ENCODE measurements at regions not wholly inside any gene's neighbourhood (a gene's known extent, or its start where the extent isn't known, plus 50 kb on each side); places are given as distances from the start of the nearest gene placed in this dataset.
"Not testable (repeated sequence)": the region's sequence is repeated elsewhere in the genome, so short reads cannot be mapped to it uniquely, and the experiment has no call there.

DNA sequence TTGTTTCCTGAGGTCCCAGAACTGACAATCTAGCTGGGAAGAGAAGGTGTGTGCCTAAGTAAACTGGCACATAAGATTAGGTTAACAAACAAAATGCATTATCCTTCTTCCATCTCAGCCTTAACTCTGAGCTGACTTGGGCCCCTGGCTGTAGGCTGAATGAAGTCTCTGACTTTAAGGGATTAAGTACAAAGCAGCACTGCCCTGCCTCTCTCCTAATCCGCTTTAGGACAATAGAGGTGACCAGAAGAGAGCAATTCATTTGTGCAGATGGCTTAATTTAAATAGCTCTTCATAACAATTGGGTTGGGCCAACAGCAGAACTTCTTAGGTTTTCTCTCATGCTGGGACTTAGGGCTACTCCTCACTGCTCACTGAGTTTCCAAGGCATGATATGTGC, 181.6 kb upstream of the SOX14 start:
- no peak for DNase-seq
- WGBS (ENCODE audit: insufficient coverage, low lambda C conversion rate) = no CpG with 5 or more reads among the region's 1 CpG
- Histone ChIP-seq H3K27ac (ENCODE audit: low read length) (no peak overlapping the region), H3K27me3 (ENCODE audit: control insufficient read depth, insufficient read depth, low read length) (no peaks in the 10 kb centered on the region), H3K9me3 (ENCODE audit: control insufficient read depth, low read depth, low read length) (peaks cover 3% of the 10 kb centered on the region), H3K4me1 (ENCODE audit: control insufficient read depth, insufficient read depth, low read length) (no peaks in the 10 kb centered on the region), H3K4me3 (ENCODE audit: low read length) (no peak overlapping the region), H3K36me3 (ENCODE audit: control insufficient read depth, insufficient read depth, low read length) (no peaks in the 10 kb centered on the region)

DNA sequence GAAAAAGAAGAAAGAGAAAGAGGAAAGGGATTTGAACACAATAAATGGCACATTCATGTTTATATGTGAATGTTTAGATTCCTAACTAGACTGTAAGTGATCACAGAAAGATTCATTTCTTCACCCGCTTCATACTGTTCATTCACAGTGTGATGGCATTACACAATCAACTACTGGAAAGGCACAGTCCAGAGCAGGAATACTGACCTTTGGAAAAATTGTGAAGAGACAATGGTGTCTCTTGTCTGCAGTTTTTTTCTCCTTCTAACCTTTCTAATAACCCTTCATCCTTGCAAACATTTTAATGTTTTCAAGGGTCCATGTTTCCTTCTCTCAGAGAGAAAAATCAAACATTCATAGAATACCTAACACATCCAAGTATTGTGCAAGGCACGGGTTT, 180.9 kb upstream of the SOX14 start:
- DNase-seq = no peak
- Histone ChIP-seq H3K4me1 (ENCODE audit: control insufficient read depth, insufficient read depth, low read length) (no peaks in the 10 kb centered on the region), H3K4me3 (ENCODE audit: low read length) (no peak overlapping the region), H3K27ac (ENCODE audit: low read length) (no peak overlapping the region), H3K9me3 (ENCODE audit: control insufficient read depth, low read depth, low read length) (peaks cover 3% of the 10 kb centered on the region), H3K27me3 (ENCODE audit: control insufficient read depth, insufficient read depth, low read length) (no peaks in the 10 kb centered on the region), H3K36me3 (ENCODE audit: control insufficient read depth, insufficient read depth, low read length) (no peaks in the 10 kb centered on the region)
- WGBS (ENCODE audit: insufficient coverage, low lambda C conversion rate) = no CpG with 5 or more reads among the region's 2 CpGs

DNA sequence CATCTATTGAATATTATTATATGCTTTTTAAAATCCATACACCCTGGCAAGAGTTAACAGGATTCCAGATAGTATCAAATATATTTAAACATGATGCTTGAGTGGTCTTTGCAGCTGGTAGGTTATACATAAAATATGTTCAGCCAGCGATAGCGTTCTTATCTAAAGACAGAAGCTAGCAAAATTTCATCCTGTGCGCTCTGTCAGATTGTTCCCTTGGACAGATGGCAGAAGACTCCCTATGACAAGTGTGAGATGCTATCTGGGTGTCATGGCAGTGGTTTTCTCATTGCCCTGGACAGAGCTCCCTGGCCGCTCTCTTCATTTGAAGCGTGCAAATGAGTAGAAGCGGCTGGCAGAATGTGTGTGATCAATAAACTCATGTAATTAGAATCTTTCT, 175.2 kb upstream of the SOX14 start:
- no CpG with 5 or more reads among the region's 6 CpGs for WGBS (ENCODE audit: insufficient coverage, low lambda C conversion rate)
- no peak overlapping the region for H3K27ac ChIP-seq (ENCODE audit: low read length)
- H3K4me1 ChIP-seq (ENCODE audit: control insufficient read depth, insufficient read depth, low read length) = no peaks in the 10 kb centered on the region
- H3K9me3 ChIP-seq (ENCODE audit: control insufficient read depth, low read depth, low read length) = no peaks in the 10 kb centered on the region
- no peaks in the 10 kb centered on the region for H3K27me3 ChIP-seq (ENCODE audit: control insufficient read depth, insufficient read depth, low read length)
- DNase-seq = no peak
- no peaks in the 10 kb centered on the region for H3K36me3 ChIP-seq (ENCODE audit: control insufficient read depth, insufficient read depth, low read length)
- H3K4me3 ChIP-seq (ENCODE audit: low read length) = no peak overlapping the region

DNA sequence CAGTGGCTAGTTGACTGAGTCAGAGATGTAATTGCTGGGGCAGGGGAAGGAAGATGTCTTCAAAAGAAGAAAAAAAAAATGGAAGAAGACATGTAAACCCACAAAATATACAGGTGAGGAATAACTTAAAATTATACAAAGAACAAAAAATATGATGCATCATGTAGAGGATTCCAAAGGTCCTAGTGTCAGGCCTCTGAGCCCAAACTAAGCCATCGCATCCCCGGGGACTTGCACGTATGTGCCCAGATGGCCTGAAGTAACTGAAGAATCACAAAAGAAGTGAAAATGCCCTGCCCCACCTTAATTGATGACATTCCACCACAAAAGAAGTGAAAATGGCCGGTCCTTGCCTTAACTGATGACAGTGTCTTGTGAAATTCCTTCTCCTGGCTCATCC, 168.7 kb upstream of the SOX14 start:
- H3K27ac ChIP-seq (ENCODE audit: low read length); H3K27me3 ChIP-seq (ENCODE audit: control insufficient read depth, insufficient read depth, low read length); DNase-seq; H3K4me3 ChIP-seq (ENCODE audit: low read length); H3K36me3 ChIP-seq (ENCODE audit: control insufficient read depth, insufficient read depth, low read length); H3K4me1 ChIP-seq (ENCODE audit: control insufficient read depth, insufficient read depth, low read length); H3K9me3 ChIP-seq (ENCODE audit: control insufficient read depth, low read depth, low read length): not testable (repeated sequence)
- WGBS (ENCODE audit: insufficient coverage, low lambda C conversion rate) = no CpG with 5 or more reads among the region's 4 CpGs

DNA sequence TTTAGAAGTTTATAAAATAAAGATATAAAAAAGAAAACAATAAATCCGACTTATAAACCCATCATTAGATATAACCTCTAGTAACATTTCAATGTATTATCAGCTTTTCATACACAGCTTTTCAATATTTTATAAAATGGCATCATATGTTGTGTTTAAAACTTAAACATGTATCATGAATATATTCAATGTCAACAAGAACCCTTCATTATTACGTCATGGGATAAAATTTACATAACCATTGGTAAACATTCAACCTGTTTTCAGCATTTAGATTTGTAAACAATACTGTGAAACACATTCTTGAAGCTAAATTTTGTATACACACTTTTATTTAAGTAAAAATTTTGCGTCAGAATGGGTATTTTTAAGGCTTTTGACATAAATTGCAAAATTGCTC, 153.4 kb upstream of the SOX14 start:
- WGBS (ENCODE audit: insufficient coverage, low lambda C conversion rate) = 80% methylated on average over 3 of the region's 3 CpGs
- H3K9me3 ChIP-seq (ENCODE audit: control insufficient read depth, low read depth, low read length) = no peaks in the 10 kb centered on the region
- H3K27ac ChIP-seq (ENCODE audit: low read length) = no peak overlapping the region
- DNase-seq = no peak
- no peaks in the 10 kb centered on the region for H3K36me3 ChIP-seq (ENCODE audit: control insufficient read depth, insufficient read depth, low read length)
- H3K27me3 ChIP-seq (ENCODE audit: control insufficient read depth, insufficient read depth, low read length) = no peaks in the 10 kb centered on the region
- H3K4me3 ChIP-seq (ENCODE audit: low read length) = no peak overlapping the region
- H3K4me1 ChIP-seq (ENCODE audit: control insufficient read depth, insufficient read depth, low read length) = no peaks in the 10 kb centered on the region

DNA sequence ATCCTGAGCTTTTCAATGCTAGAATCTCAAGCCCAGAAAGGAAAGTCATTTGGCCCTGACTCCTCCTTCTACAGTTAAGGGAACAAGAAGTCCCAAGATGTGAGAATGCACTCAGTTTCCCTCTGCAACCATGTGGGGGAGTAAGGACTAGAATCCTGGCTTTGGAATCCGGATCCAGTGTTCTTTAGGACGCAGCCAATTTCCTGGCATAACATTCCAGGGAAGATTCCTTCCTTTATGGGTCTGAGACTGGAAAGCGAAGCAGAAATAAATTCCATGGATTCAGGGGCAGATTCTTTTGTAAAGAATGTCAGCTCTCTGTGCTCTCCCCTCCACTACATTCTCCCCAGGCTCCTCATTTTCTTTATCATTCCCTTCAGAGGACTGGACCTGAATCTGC, 151.8 kb upstream of the SOX14 start:
- Histone ChIP-seq H3K36me3 (ENCODE audit: control insufficient read depth, insufficient read depth, low read length) (no peaks in the 10 kb centered on the region), H3K4me1 (ENCODE audit: control insufficient read depth, insufficient read depth, low read length) (no peaks in the 10 kb centered on the region), H3K27me3 (ENCODE audit: control insufficient read depth, insufficient read depth, low read length) (no peaks in the 10 kb centered on the region), H3K9me3 (ENCODE audit: control insufficient read depth, low read depth, low read length) (no peaks in the 10 kb centered on the region), H3K4me3 (ENCODE audit: low read length) (no peak overlapping the region), H3K27ac (ENCODE audit: low read length) (no peak overlapping the region)
- WGBS (ENCODE audit: insufficient coverage, low lambda C conversion rate) = no CpG with 5 or more reads among the region's 3 CpGs
- no peak for DNase-seq

DNA sequence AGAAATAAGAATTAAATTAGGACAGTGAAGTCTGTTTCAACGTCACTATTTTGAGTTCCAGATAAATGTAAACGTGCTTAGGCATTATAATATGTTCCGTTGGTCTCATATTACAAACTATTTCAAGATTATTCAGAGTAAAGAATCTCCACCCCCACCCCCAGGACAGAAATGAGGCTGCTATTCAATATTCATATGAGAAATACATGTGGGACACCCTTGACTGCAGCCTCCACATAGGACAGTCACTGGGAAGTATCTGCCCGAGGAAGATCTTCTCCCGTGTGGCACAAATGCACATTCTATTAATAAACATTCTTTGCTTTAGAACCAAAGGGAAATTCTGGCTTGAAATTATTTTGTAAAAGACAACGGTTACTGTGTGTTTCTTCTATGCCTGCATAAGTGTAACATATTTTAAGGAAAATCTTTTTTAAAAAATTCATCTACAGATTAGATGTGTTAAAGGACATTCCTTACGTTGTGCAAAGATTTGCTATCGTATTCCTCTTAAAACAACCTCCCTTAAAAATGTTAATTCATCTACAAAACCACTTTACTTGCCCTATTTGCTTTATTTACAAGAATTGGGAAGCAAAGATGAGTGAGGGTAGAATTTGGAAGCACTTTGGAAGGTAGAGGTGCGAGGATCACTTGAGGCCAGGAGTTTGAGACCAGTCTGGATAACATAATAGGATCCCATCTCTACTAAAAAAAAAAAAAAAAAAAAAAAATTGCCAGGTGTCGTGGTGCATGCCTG, 148.3 kb upstream of the SOX14 start:
- no peaks in the 10 kb centered on the region for H3K4me1 ChIP-seq (ENCODE audit: control insufficient read depth, insufficient read depth, low read length)
- no peaks in the 10 kb centered on the region for H3K36me3 ChIP-seq (ENCODE audit: control insufficient read depth, insufficient read depth, low read length)
- H3K27me3 ChIP-seq (ENCODE audit: control insufficient read depth, insufficient read depth, low read length) = no peaks in the 10 kb centered on the region
- H3K27ac ChIP-seq (ENCODE audit: low read length) = no peak overlapping the region
- DNase-seq = no peak
- H3K9me3 ChIP-seq (ENCODE audit: control insufficient read depth, low read depth, low read length) = no peaks in the 10 kb centered on the region
- no peak overlapping the region for H3K4me3 ChIP-seq (ENCODE audit: low read length)
- WGBS (ENCODE audit: insufficient coverage, low lambda C conversion rate) = 81% methylated on average over 3 of the region's 10 CpGs

DNA sequence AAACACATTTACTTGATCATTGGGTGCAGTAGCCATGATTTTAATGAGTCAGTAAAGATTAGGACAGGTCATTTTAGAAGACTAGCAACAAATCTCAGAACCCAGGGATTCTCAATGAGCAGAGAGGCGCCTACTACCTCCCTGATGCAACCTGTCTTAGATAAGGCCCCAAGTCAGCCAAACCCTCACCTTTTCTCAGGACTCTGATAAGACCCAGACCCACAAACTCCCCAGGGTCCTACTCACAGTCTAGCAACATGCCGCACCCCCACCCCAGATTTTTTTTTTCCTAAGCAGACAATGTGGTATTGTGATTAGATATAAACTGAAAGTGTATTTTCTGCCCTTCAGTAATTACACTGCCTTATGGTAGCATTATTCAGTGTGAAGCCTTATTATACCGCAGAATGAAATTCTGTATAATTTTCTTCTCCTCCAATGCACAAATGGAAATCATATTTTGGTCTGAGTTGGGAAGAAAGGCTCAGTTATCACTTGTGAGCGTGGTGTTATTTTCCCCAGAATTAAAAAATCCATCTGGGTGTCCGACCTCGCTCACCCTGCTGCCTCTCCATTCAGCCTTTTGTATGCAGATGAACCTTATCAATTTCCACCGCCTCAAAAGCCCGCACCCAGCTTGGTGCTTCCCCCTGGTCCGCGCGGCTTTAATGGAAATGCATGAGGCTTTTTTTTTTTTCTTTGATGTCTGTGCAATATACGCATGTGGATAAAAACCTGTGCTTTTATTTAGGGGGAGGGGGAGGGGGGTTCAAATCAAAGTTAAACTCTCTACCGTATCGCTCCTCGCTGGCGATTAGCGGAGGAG, 122.0 kb upstream of the SOX14 start:
- Histone ChIP-seq H3K27ac (ENCODE audit: low read length) (no peak overlapping the region), H3K9me3 (ENCODE audit: control insufficient read depth, low read depth, low read length) (no peaks in the 10 kb centered on the region), H3K27me3 (ENCODE audit: control insufficient read depth, insufficient read depth, low read length) (peaks cover 4% of the 10 kb centered on the region), H3K4me3 (ENCODE audit: low read length) (no peak overlapping the region), H3K36me3 (ENCODE audit: control insufficient read depth, insufficient read depth, low read length) (no peaks in the 10 kb centered on the region), H3K4me1 (ENCODE audit: control insufficient read depth, insufficient read depth, low read length) (no peaks in the 10 kb centered on the region)
- WGBS (ENCODE audit: insufficient coverage, low lambda C conversion rate) = 37% methylated on average over 2 of the region's 17 CpGs
- DNase-seq = no peak

DNA sequence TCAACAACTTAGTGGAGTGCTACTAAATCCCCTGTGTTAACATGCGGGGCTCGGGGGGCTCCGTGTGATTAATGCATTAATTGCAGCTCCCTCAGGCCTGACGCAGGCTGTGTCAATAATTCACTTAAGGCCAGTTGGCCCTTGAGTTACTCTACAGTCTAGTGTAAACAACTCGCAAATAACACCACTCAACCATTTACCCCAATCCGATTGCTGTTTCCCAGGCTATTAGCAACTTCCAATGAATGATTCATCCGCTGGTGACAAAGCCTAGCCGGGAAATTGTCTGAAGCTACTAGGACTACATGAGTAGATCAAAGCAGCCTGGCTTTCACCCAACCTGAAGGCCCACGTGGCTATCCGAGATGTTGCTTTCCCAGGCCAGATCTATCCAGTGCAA, 121.3 kb upstream of the SOX14 start:
- Histone ChIP-seq H3K4me1 (ENCODE audit: control insufficient read depth, insufficient read depth, low read length) (no peaks in the 10 kb centered on the region), H3K27ac (ENCODE audit: low read length) (no peak overlapping the region), H3K4me3 (ENCODE audit: low read length) (no peak overlapping the region), H3K36me3 (ENCODE audit: control insufficient read depth, insufficient read depth, low read length) (no peaks in the 10 kb centered on the region), H3K9me3 (ENCODE audit: control insufficient read depth, low read depth, low read length) (no peaks in the 10 kb centered on the region), H3K27me3 (ENCODE audit: control insufficient read depth, insufficient read depth, low read length) (peaks cover 4% of the 10 kb centered on the region)
- DNase-seq = no peak
- no CpG with 5 or more reads among the region's 10 CpGs for WGBS (ENCODE audit: insufficient coverage, low lambda C conversion rate)

DNA sequence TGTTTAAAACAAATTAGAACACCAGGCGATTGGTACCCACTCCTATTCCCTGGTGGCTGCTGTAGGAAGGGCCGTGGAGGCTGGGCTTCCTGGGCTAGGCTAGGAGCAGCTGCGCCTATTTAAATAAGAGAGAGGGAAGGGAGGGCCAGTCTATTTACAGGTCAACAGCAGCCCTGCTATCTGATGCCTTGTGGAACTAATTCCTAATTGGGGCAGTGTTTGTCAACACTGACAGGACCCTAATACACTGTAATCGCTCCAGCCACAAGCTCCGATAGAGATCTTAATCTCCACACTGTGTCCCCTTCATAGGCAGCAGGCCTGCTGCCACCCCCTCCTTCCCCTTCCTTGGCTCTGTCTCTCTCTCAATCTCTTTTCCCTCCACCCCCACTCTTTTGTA, 116.9 kb upstream of the SOX14 start:
- H3K4me1 ChIP-seq (ENCODE audit: control insufficient read depth, insufficient read depth, low read length) = no peaks in the 10 kb centered on the region
- peaks cover 4% of the 10 kb centered on the region for H3K27me3 ChIP-seq (ENCODE audit: control insufficient read depth, insufficient read depth, low read length)
- DNase-seq = no peak
- no peaks in the 10 kb centered on the region for H3K9me3 ChIP-seq (ENCODE audit: control insufficient read depth, low read depth, low read length)
- H3K36me3 ChIP-seq (ENCODE audit: control insufficient read depth, insufficient read depth, low read length) = no peaks in the 10 kb centered on the region
- no peak overlapping the region for H3K4me3 ChIP-seq (ENCODE audit: low read length)
- no peak overlapping the region for H3K27ac ChIP-seq (ENCODE audit: low read length)
- whole genome bisulfite sequencing (ENCODE audit: insufficient coverage, low lambda C conversion rate) = no CpG with 5 or more reads among the region's 5 CpGs

Data from large intestine (tissue), 3 donors.